NCI-H748 treated with DMSO at 0.1 percent for 48 hours (cell line): ENCODE measurements at regions not wholly inside any gene's neighbourhood (a gene's known extent, or its start where the extent isn't known, plus 50 kb on each side); places are given as distances from the start of the nearest gene placed in this dataset.

Experiments used
- DNase-seq: peaks from one replicate; lab custom pipeline; 2025; lab: John Stamatoyannopoulos, UW

DNA sequence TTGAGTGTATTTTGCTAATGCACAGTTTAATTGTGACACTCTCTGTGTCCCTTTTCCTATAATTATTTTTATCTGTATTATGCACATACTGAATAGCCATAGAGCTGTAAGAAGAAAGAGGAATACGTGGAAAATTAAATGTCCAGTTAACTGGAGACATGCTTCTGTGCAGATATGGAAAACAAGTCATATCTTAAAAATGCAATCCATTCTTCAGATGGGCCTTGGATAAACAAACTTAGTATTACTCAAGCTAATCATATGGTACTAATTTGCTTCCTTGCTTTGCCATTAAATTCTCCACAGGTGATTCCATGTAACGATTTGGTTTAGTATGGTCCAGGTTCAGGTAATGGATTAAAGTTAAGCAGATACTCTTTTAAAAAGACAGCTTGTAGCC is 201.2 kb upstream of the CELF2 start:
- no peak for DNase-seq

DNA sequence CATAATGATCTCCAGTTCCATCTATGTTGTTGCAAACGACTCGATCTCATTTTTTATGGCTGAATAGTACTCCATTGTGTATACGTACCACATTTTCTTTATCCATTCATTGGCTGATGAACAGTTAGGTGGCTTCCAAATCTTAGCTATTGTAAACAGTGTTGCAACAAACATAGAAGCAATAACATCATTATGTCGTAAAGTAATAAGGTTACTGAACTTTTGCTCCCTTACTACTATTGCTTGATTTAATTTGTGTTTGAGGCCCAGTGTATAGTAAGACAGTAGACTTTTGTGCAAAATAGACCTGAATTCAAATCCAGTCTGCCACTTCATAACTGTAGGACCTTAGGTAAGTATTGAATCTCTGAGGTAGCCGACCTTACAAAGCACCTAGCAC is 200.1 kb upstream of the CELF2 start:
- DNase-seq = no peak

DNA sequence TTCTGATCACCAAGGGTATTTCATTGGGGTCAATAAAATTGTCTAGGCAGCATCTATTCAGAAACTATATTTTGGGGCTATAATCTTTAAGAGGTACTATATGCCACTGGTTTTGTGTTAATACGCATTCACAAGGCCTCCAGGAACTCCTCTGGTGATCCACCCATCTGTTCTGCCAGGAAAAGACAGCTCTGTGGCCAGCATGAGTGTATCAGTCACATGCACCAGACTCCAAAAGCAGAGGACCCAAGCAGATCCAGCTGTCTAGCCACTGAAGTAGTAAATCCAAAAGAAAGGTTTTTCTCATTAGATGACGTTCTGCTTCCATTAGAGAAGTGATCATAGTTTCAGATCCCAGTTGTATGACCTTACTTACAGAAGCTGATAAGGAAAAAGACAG is 199.6 kb upstream of the CELF2 start:
- no peak for DNase-seq

DNA sequence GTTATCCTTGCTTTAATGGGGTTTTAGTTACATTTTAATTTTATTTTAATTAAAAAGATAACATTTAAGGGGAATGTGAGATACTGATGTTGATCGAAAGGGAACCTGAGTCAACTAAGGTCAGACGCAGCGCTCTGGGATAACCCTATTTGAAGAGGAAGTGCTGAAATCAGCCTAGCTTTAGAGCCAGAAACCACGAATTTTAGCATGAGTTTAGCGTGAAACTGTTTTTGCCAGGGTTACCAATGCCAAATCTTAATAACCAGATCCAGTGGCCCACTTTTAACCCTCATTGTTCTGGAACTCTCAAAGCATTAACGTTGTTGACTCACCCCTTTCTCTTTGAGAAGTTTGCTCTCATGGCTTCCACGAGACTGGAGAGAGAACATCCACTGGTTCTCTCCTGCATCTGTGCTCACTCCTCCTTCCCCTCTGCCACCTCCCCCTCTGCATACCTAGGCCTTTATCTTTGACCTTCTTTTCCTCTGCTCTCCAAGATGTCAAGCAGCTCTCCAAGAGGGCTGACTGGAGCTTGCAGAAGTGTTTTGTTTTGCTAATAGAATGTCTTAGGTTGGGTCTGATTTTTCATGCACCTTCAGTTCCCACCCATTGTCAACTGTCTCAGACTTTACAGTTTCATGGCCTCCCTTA is 198.3 kb upstream of the CELF2 start:
- DNase-seq = no peak

DNA sequence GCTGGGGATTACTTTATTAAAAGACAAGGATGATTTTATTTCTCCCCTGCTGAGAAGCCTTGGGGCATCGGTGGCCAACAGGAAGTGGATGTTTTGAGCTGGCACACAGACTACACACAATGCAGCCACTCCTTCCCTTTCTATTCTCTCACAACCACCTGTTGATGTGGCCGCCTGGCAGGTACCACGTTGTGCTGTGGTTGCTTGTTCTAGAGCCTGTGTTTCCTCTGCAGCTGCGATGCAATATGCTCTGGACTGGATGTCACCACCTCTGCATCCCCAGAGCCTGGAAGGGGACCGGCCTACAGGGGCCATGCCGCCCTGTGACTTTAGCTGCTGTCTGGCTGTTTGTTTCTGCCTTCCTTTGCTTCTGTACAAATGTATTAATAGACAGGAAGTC is 195.7 kb upstream of the CELF2 start:
- DNase-seq = no peak

DNA sequence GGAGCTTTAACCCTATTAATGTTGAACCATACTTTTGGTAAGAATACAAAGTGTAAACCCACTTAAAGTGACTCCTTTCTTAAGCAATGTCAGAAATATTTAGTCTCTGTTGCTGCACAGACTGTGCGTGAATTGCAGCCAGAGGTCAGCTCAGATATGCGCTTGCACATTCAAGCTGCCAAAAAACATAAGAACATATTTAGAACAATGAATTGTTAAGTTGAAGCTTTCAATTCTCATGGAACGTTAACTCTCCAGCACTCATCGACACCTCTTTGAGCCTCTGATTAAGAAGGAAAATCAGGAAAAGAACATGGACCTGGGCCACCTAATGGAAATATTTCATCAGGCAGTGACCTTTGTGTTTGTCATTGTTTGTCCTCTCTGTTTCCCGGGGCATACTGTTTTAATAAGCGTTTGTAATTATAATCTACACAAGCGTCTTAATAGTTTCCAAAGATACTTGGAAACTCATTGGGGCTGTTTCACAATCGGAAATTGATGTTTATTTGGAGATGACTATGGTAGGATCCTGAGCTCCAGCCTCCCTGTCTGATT is 193.0 kb upstream of the CELF2 start:
- DNase-seq = no peak

DNA sequence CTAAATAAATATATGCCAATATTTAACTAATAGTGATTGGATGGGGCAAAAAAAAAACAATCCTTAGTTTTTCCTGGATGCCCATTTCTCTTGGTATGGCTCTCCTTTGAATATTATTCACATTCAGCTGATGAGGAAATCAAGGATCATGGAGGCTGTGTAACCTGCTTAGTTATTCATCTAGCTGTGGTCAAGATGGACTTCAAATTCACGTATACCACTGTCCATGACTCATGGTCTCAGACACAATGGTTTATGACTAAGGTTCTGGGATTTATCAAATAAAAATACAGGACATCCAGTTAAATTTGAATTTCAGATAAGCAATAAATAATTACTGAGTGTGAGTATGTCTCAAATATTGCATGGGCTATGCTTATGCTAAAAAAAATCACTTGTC is 191.5 kb upstream of the CELF2 start:
- DNase-seq = no peak

DNA sequence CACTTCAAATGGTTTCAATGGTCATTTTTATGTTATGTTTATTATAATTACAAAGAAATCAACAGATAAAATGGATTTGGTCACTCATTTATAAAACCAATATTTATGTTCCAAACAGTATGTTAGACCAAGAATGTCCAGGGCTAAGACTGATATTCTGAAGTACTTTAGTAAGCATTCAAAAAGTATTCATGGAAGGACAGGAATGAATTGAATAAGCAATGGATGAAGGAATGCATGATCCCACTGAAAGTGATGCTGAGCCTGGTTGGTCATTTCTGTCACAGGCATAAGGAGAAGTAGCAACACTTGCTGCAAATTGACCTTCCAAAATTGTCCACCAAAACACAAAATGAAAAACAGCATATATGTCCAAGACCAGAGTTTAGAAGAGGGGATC is 189.0 kb upstream of the CELF2 start:
- DNase-seq = no peak

DNA sequence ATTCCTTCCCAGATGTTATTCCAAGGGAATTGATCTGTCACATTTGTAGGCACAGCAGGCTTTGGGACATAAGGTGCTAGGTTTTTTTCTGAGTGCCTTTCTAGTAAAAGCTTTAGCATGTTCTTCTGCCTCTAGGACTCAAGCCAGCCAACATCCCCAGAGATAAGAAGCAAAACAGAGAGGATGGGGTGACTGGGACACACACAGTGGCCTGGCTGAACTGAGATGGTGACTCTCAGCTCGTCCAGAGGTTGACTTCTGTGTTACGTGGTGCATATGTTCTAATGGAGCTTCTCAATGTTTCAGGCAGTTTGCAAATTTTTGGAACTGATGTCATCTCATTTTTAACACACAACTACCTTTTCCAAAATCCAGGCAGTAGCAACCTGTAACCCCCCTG is 188.1 kb upstream of the CELF2 start:
- no peak for DNase-seq

DNA sequence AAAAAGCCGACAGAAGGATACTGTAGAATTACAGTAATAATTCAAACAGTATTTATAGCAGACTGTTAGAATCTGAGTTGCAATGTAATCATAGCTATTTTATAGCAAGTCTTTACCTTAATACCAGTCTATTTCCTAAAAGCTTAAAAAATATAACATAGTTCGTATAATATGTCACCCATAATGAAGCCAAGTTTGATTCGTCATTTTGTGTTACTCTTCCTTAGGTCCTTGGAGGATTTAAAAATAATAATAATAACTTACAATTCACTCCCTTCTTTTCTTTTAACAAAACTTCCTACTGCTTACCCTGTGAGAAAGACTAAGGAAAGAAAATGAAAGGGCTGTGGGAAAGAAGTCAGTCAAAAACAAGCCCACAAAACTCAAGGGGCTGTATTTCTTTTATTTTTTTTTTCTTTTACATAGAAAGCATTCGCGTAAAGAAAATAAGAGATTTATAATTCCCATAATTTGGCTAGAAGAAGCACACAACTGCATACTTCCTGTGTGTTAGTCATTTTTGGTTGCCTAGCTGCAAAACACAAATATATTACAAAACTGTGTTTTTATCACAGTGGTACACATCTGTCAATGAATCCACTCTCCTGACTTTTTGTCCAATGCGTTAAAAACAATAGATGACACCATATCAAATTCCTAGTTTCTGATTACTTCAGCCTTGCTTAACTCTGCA is 187.2 kb upstream of the CELF2 start:
- no peak for DNase-seq

DNA sequence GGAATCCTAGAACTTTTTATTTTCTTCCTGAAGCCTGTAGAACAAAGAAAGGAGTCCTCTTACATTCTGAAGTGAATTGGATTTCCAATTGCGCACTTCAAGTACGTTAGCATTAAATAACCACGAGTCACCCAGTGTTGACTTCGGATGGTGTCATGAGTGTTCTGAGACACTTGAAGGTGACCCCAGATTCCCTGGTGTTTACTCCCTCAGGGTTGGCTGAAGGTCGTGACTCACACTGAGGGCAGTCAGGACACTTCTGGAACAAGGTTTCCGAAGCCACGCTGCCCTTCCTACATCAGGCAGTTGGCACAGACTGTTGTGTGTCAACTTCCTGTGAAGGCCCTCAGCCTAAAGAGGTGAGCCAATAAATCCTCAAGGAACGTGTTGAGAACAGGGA is 186.6 kb upstream of the CELF2 start:
- DNase-seq = no peak

DNA sequence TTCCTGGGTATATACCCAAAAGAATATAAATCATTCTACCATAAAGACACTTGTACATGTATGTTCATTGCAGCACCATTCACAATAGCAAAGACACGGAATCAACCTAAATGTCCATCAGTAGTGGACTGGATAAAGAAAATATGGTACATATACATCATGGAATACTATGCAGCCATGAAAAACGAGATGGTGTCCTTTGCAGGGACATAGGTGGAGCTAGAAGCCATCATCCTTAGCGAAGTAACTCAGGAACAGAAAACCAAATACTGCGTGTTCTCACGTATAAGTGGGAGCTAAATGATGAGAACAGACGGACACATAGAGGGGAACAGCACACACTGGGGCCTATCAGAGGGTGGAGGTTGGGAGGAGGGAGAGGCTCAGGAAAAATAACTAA is 183.7 kb upstream of the CELF2 start:
- DNase-seq = no peak

DNA sequence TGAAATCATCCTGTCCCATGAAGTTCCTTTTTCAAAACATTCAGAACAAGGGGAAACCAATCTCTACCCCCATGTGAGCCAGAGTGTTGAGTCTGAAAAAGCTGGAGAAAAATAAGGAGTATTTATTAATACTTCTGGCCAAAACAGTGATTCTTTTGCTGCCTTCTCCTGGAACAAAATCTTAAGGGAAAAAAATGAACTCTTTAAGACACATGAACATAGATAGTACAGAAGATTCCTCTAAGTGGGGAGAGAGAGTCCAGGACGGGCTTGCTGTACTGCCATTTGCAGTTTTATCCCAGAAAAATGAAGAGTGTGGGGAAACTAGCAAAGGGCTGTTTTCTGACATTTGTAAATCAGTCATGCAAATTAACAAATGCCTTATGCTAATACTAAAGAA is 173.4 kb upstream of the CELF2 start:
- DNase-seq = no peak

DNA sequence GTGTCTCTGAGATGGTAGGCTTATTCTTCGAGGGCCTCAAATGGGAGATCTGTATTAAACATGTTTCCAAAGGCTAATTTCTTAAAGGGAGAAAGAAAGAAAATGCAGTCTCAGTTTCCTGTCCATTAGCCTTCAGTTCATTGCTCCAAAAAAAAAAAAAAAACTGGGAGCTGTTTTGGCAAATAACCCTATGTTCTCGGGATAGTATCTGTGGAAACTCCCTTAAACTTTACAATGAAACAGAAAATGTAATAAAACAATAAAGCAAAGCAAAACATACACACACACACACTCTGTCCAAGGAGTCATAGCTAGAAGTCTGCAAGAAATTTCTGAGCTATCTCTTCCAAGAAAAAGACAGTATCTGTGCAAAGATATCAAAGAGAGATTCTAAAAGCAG is 172.5 kb upstream of the CELF2 start:
- DNase-seq = no peak

DNA sequence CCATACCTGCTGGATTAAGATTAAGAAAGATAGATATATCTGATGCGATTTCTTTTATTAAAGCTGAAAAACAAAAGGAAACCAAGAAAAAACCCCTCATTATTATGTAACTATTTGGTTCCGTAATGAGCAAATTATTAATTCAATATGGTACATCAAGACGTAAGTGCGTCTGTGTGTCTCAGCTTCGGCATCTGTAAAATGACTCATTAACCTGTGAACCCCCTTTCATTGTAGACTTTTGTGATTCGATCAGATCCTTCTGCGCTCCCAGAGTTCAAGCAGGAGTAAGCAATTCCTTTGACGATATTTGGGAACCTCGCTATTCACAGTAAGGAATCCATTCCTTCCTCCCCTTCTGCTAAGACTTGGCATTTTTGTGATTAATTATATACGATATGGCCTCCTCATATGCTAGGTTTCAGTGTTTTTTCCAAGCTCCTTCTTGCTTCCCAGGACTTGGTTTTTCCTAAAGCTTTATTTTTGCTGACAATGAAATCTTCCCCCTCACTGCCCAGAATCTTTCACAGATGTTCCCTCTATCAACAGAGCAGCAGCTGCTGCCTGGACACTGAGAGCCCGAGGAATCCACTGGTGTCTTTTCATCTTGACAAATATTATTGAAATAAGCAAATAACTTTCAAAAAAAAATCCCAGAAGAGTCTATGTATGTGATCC is 171.7 kb upstream of the CELF2 start:
- DNase-seq = no peak

DNA sequence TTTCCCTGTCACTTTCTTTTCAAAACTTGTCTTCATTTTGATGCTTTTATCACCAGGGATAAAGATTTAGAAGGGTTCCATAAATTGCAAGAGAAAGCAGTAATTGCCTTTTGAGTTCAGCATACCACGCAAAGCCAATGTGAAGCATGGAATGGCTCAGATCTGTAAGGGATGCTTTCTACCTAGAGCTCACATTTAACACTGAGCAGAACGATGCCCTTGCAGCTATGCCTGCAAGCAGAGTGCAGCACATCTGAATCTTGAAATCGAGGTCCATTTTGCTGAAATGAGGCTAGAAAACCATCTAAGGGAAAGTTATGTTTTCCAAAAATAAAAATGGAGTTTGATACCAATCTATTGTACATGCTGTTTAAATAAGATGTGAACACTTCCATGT is 171.2 kb upstream of the CELF2 start:
- DNase-seq = no peak

DNA sequence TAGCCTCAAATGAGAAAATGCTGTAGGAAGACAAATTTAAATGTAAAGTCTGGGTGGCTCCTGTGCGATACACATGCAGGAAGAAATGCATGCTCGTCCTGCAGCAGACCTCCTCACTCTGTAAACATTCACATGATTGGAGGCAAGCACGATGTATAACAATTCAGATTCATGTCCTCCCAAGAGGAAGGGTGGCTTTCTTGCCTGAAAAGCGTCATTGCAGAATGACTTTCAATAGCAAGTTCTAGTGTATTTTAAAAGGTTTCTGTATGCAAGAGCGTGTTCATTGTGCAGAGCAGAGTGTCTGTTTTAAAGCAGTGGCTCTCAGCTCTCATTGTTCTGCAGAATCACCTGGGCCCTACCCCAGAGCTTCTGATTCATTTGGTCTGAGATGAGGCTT is 170.3 kb upstream of the CELF2 start:
- no peak for DNase-seq

DNA sequence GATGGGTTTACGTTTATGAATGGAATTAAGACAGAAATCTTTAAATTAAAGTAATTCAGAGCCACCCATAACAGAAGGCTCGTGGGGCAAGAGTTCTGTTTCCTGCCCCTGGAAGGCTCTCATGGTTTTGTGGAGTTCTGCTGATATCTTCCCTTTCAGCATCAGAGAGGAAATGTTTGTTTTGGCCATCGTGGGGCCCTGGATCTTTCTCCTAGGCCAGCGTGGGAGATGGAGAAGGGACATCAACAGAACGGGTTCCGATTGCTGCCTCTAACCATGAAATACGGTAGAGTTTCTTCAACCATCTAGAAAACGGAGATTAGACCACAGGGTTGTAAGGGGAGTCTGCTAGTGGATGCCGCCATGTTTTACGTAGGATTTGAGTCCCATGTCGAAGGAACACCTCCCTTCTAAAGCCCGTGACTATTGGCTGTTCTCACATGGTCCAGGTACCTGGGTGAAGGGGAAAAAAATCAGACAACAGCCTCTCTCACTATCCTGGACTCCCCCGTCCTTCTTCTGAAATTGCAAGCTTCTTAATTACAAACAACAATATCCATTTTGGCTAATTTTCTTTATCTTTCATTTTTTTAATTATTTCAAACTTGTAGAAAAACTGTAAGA is 169.1 kb upstream of the CELF2 start:
- no peak for DNase-seq

DNA sequence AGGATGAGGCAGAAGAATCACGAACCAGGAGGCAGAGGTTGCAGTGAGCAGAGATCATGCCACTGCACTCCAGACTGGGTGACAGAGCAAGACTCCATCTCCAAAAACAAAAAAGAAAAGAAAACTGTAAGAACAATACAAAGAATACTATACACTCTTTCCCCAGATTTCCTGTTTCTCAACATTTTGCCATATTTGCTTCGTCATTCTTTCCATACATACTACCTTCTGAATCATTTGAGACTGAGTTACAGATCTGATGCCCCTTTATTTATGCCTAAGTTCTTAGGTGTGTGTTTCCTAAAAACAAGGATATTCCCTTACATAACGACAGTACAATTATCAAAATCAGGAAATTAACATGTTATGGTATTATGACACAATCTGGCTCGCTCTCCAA is 168.4 kb upstream of the CELF2 start:
- DNase-seq = no peak

DNA sequence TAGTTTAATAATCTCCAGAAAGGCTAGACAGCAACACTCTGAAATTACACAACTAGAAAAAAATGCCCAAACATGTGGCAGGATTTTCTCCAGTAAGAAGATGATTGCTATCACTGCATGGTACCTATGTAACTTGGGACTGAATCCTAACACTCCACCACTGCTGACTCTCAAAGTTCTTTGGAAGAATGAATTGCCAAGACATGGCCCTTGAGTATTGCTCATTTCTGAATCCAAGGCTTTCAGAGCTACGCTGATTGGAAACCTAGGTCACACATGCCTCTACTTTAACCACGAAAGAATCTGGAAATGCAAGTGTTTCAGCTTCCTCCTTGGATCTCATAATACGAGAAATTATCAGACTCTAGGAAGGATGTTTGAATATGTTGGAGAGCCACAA is 167.5 kb upstream of the CELF2 start:
- DNase-seq = no peak

DNA sequence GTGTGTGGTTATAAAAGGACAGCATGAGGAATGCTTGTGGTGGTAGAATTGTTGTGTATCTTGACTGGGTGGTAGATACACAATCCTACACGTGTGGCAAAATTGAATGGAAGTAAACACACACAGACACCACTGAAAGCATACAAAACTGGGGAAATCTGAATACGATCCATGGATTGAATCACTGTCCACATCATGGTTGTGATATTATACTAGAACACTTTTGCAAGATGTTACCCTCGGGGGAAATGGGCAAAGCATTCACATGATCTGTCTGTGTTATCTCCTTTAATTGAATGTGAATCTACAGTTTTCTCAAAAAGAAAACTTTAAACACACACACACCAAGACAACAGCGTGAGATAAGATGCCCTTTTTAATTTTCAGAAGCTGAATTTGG is 165.2 kb upstream of the CELF2 start:
- DNase-seq = no peak

DNA sequence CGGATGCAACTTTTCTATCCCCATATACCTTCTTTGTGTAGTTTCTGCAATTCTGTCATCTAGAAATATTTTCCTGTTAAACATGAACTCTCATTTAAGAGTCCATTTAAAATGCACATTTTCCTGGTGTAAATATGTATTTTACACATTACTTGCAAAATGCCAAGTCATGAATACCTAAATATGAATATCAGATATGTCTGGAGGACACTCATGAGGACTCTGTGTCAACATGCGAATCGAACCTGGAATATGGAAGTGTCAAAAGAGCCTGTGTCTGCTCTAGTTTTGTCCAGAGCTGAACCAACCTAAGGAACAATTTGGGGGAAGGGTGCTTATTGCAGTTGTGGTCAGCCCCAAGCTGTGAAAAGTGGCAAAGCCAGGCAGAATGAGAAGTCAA is 163.7 kb upstream of the CELF2 start:
- no peak for DNase-seq

DNA sequence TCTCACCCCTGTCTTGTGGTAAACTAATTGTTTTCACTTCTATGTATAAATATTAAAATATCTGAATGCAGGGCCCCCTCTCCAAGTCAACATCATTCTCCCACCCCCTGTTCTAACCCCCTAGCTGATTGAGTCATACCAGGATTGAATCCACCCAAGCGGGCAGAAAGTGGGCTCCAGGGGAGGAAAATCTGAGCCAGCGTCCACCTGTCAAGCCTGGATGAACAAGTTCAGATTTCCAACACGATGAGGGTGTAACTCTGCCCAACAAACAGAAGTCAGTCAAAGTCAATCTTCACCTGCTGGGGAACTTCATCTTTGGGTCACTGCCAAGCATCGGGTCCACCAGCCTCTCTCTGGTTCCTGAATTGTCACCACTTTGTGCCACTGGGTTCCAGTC is 162.9 kb upstream of the CELF2 start:
- no peak for DNase-seq
